ENCODE measurements at regions not wholly inside any gene's neighbourhood (a gene's known extent, or its start where the extent isn't known, plus 50 kb on each side); places are given as distances from the start of the nearest gene placed in this dataset.

DNA sequence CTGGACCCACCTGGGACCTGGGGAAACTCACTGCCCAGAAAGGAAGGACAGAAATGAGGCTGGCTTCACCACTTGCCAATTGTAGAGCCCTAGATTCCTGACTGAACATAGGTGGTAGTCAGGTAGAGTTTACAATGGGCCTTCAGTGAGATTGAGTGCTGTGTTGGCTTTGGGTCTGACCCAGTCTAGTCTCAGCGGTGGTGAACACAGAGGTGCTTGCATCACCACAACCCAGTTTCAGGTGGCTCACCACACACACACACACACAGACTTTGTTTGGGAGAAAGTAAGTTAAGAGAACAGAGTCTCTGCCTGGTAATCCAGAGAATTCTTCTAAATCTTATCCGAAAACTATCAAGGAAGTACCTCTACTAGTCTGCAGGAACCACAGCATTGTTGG is 266.1 kb upstream of the EPHA7 start:
- Histone ChIP-seq H3K27me3 (replicated peaks in 1 of 7) (no peaks in the 10 kb centered on the region), H3K4me3 (no peak overlapping the region), H3K9me3 (peaks cover 0 to 21% (median 0%) of the 10 kb centered on the region in 8 donors), H3K4me1 (no peaks in the 10 kb centered on the region), H3K36me3 (no peaks in the 10 kb centered on the region), H3K27ac (no peak overlapping the region)
- WGBS, 5 donors, result 89 to 100% (median 93%) methylated on average over 2 of the region's 2 CpGs
- no peak for TF ChIP-seq POLR2A (IDR thresholded peaks at IDR 0.05)
- intact Hi-C loops (cut with DNase I; ENCODE audit: low total_unique reads), result no loop called here
- DNase-seq, result no peak

DNA sequence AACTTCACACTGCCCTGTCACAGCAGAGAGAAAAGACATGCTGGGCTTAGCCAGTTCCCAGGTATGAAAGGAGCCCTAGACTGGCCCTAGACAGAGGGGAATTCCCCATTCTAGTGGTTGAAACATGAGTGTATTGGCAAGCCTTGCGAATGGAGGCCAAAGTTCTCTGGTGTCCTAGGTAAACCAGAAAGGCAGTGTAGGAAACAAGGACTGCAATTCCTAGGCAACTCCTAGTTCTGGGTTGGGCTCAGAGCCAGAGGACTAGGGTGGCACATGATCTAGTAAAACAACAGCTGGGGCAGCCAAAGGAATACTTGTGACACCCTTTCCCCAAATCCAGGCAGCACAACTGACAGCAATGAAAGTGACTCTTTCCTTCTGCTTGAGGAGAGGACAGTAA is 265.0 kb upstream of the EPHA7 start:
- Histone ChIP-seq H3K27me3 (replicated peaks in 1 of 7) (no peaks in the 10 kb centered on the region), H3K4me3 (no peak overlapping the region), H3K27ac (no peak overlapping the region), H3K9me3 (peaks cover 0 to 21% (median 0%) of the 10 kb centered on the region in 8 donors), H3K36me3 (no peaks in the 10 kb centered on the region), H3K4me1 (no peaks in the 10 kb centered on the region)
- no peak for DNase-seq
- intact Hi-C loops (cut with DNase I; ENCODE audit: low total_unique reads), result no loop called here
- WGBS, 5 donors, result 84 to 96% (median 93%) methylated on average over 1 of the region's 1 CpG
- TF ChIP-seq CTCF (IDR thresholded peaks at IDR 0.05 in 8 of 11, conservative IDR thresholded peaks at IDR 0.05 in 3 of 11) (no peak), POLR2A (IDR thresholded peaks at IDR 0.05) (no peak), POLR2AphosphoS5 (IDR thresholded peaks at IDR 0.05) (no peak)

- Histone ChIP-seq H3K36me3 (no peaks in the 10 kb centered on the region), H3K9me3 (peaks cover 0 to 10% (median 0%) of the 10 kb centered on the region in 8 donors), H3K27ac (no peak overlapping the region), H3K4me1 (no peaks in the 10 kb centered on the region), H3K4me3 (no peak overlapping the region), H3K27me3 (replicated peaks in 1 of 7) (no peaks in the 10 kb centered on the region)
- no peak for DNase-seq
- TF ChIP-seq CTCF (IDR thresholded peaks at IDR 0.05 in 8 of 11, conservative IDR thresholded peaks at IDR 0.05 in 3 of 11), result no peak
- TF ChIP-seq POLR2A (IDR thresholded peaks at IDR 0.05), result no peak
- no peak for TF ChIP-seq POLR2AphosphoS5 (IDR thresholded peaks at IDR 0.05)
- 66 to 85% (median 74%) methylated on average over 3 of the region's 3 CpGs for WGBS, 5 donors
- intact Hi-C loops (cut with DNase I; ENCODE audit: low total_unique reads), result no loop called here
Measured at GRCh38 chr6:93679836-93680235, 260.5 kb upstream of the EPHA7 start.

DNA sequence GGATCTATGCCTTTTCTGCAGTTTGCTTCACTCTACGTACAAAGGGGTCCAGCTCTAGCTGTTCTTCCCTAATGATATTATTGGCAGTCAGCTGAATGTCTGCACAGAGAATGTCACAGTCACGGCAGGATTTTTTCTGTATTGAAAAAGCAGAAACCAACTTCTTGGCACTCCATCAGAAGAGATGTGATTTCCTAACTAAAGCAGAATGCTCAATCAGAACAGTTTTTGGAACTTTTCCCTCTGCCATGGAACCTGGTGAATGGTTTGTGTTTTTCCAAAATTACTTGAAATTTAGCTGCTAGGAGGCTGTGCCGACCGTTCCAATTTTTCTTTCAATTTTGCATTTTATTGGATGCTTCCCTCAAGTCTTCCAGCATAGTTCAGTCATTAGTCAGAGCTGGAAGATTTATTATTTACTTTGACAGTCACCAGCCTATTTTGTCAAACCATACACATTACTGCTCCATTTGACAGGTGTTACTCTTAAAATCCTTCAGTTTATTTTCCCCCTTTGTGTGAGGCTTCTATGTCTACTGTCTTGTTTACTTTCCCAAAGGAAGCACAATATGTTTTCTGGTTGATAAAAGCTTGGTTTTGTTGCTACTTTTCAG is 259.6 kb upstream of the EPHA7 start:
- intact Hi-C loops (cut with DNase I; ENCODE audit: low total_unique reads), result no loop called here
- H3K27me3 ChIP-seq (replicated peaks in 1 of 7), result no peaks in the 10 kb centered on the region
- no peak overlapping the region for H3K27ac ChIP-seq
- whole genome bisulfite sequencing, 5 donors, result 56 to 79% (median 71%) methylated on average over 4 of the region's 4 CpGs
- no peaks in the 10 kb centered on the region for H3K36me3 ChIP-seq
- no peak overlapping the region for H3K4me3 ChIP-seq
- DNase-seq, result no peak
- H3K9me3 ChIP-seq, result peaks cover 0 to 2% (median 0%) of the 10 kb centered on the region in 8 donors
- no peak for TF ChIP-seq POLR2A (IDR thresholded peaks at IDR 0.05)
- no peak for TF ChIP-seq POLR2AphosphoS5 (IDR thresholded peaks at IDR 0.05)
- TF ChIP-seq CTCF (IDR thresholded peaks at IDR 0.05 in 8 of 11, conservative IDR thresholded peaks at IDR 0.05 in 3 of 11), result no peak
- H3K4me1 ChIP-seq, result no peaks in the 10 kb centered on the region
